HEK293T (cell line): ENCODE measurements at regions not wholly inside any gene's neighbourhood (a gene's known extent, or its start where the extent isn't known, plus 50 kb on each side); places are given as distances from the start of the nearest gene placed in this dataset.

Experiments used
- ARNT ChIP-seq: fragments of 450-650 bp; IDR thresholded peaks from 2 replicates; pipeline ENCODE4 v1.6.1; 2017; ENCODE audit warnings: mild to moderate bottlenecking
- BHLHE40 ChIP-seq: fragments of 450-650 bp; IDR thresholded peaks from 2 replicates; pipeline ENCODE4 v1.6.1; 2016; ENCODE audit warnings: mild to moderate bottlenecking, moderate library complexity, borderline replicate concordance
- FOXK2 ChIP-seq: fragments of 450-650 bp; IDR thresholded peaks from 2 replicates; pipeline ENCODE4 v1.6.1; 2016; ENCODE audit warnings: mild to moderate bottlenecking
- FOXM1 ChIP-seq: fragments of 450-650 bp; IDR thresholded peaks from 2 replicates; pipeline ENCODE4 v1.6.1; 2017; ENCODE audit warnings: mild to moderate bottlenecking, borderline replicate concordance
- HDGF ChIP-seq: fragments of 450-650 bp; IDR thresholded peaks from 2 replicates; pipeline ENCODE4 v1.6.1; 2017; ENCODE audit warnings: antibody characterized with exemption, borderline replicate concordance
- LEF1 ChIP-seq: fragments of 450-650 bp; IDR thresholded peaks from 2 replicates; pipeline ENCODE4 v1.6.1; 2017; ENCODE audit warnings: mild to moderate bottlenecking, borderline replicate concordance
- NFRKB ChIP-seq: fragments of 450-650 bp; IDR thresholded peaks from 2 replicates; pipeline ENCODE4 v1.6.1; 2016; ENCODE audit warnings: mild to moderate bottlenecking, moderate library complexity
- PKNOX1 ChIP-seq: fragments of 450-650 bp; IDR thresholded peaks from 2 replicates; pipeline ENCODE4 v1.6.1; 2016
- SP1 ChIP-seq: fragments of 450-650 bp; IDR thresholded peaks from 2 replicates; pipeline ENCODE4 v1.6.1; 2017
- SUZ12 ChIP-seq: fragments of 450-650 bp; IDR thresholded peaks from 2 replicates; pipeline ENCODE4 v1.6.1; 2016; ENCODE audit warnings: mild to moderate bottlenecking
- TARDBP ChIP-seq: fragments of 450-650 bp; IDR thresholded peaks from 2 replicates; pipeline ENCODE4 v1.6.1; 2016

GRCh38 chr12:90075685-90076084 lies 367.0 kb upstream of the ATP2B1 start:
- TF ChIP-seq FOXM1 (no peak), LEF1 (no peak), ARNT (no peak), FOXK2 (no peak), SUZ12 (no peak), BHLHE40 (no peak), NFRKB (no peak), SP1 (no peak), TARDBP (no peak), HDGF (no peak), PKNOX1 (no peak)
